Right lobe of liver (tissue), 6 donors: ENCODE measurements at regions not wholly inside any gene's neighbourhood (a gene's known extent, or its start where the extent isn't known, plus 50 kb on each side); places are given as distances from the start of the nearest gene placed in this dataset.

Experiments used
- ATAC-seq, 4 donors: fragments of 200-7000 bp; cut with Tn5 transposase; one replicate each; pipeline ENCODE4 v1.9.1; 2020; ENCODE audit warnings: mild to moderate bottlenecking in 4 of 4, moderate library complexity in 4 of 4
- DNase-seq, 3 donors: peaks; one replicate each; pipeline ENCODE4 v3.0.0-alpha.2; 2020
- H3K27ac ChIP-seq, 3 donors: fragments of 200-600 bp; one replicate each; pipeline ENCODE4 v1.8.0; 2022
- H3K27me3 ChIP-seq, 2 donors: fragments of 200-600 bp; one replicate each; pipeline ENCODE4 v1.8.0; 2022
- H3K36me3 ChIP-seq, 4 donors: fragments of 200-600 bp; sonication (generic) in 1 of 4; one replicate each; pipeline versions ENCODE4 v1.5.1 to v1.8.0; 2017 to 2022; ENCODE audit warnings: control low read depth in 1 of 4
- H3K4me1 ChIP-seq, 4 donors: fragments of 200-600 bp; sonication (generic) in 1 of 4; one replicate each; pipeline versions ENCODE4 v1.5.1 to v1.8.0; 2017 to 2022; ENCODE audit warnings: control low read depth in 1 of 4
- H3K4me3 ChIP-seq, 3 donors: fragments of 200-600 bp; one replicate each; pipeline ENCODE4 v1.8.0; 2022
- H3K9me3 ChIP-seq, 4 donors: fragments of 200-600 bp; sonication (generic) in 1 of 4; one replicate each; pipeline versions ENCODE4 v1.5.1 to v1.8.0; 2017 to 2022; ENCODE audit warnings: control low read depth in 1 of 4
- POLR2A ChIP-seq: fragments of 450-650 bp; IDR thresholded peaks from one replicate; pipeline ENCODE4 v1.6.1; 2017; ENCODE audit warnings: antibody characterized with exemption, mild to moderate bottlenecking
- WGBS: methylation state at CpG from one replicate; pipeline ENCODE4 v1.1.6; 2018; ENCODE audit warnings: low coverage, low lambda C conversion rate; ENCODE audit not compliant: insufficient coverage; ENCODE audit errors: missing lambda C conversion rate; 5-methylcytosine and 5-hydroxymethylcytosine counted together
- intact Hi-C, 2 donors: fragments of 100-400 bp; cut with DNase I; formaldehyde crosslinking; loops; one replicate each; pipeline versions ENCODE4 v1.11.2 to v1.14.1; 2022
- TF ChIP-seq, protein P1 (sequence below), 4 donors: fragments of 200-600 bp in 3 of 4; fragments of 450-650 bp in 1 of 4; IDR thresholded peaks; one replicate each; pipeline versions ENCODE4 v1.5.1 to v1.8.0; 2016 to 2022; ENCODE audit warnings: antibody characterized with exemption in 4 of 4, mild to moderate bottlenecking in 2 of 4
- donor health status: DM: no; HTN: yes; CAD: no.
- donor health status: DM: no; HTN: no; CAD: no.
- donor health status: DM: no; HTN: no; CAD: no.
- donor health status: DM: no; HTN: yes; CAD: no.
- donor health status: DM: no; HTN: yes; CAD: no.

DNA sequence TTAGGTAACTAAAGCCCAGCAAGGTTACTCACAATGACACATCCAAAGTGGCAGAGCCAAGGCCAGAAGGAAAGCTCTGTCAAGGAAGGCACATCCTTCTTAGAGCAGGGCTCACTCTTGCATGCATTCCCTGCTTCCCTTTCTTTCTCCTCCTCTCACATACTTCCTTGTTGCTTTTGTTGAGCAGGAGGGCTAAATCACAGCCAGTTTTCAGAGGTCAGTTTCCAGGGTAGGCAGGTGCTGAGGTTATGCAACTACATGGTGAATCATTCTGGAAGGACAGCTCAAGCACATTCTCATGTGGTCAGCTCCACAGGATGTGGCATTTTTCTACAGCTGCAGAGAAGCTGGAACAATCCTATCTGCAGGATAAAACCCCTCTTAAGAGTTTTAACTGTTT, 275.6 kb downstream of the ZNF621 start:
- H3K4me1 ChIP-seq, result no peaks in the 10 kb centered on the region
- ATAC-seq, result peak; percentile 36 to 100 (median 55)
- no peak overlapping the region for H3K4me3 ChIP-seq
- no peaks in the 10 kb centered on the region for H3K36me3 ChIP-seq
- DNase-seq, result no peak
- no peaks in the 10 kb centered on the region for H3K27me3 ChIP-seq
- H3K27ac ChIP-seq, result no peak overlapping the region
- H3K9me3 ChIP-seq, result no peaks in the 10 kb centered on the region
- intact Hi-C loops, result no loop called here
- TF ChIP-seq, protein P1, sequence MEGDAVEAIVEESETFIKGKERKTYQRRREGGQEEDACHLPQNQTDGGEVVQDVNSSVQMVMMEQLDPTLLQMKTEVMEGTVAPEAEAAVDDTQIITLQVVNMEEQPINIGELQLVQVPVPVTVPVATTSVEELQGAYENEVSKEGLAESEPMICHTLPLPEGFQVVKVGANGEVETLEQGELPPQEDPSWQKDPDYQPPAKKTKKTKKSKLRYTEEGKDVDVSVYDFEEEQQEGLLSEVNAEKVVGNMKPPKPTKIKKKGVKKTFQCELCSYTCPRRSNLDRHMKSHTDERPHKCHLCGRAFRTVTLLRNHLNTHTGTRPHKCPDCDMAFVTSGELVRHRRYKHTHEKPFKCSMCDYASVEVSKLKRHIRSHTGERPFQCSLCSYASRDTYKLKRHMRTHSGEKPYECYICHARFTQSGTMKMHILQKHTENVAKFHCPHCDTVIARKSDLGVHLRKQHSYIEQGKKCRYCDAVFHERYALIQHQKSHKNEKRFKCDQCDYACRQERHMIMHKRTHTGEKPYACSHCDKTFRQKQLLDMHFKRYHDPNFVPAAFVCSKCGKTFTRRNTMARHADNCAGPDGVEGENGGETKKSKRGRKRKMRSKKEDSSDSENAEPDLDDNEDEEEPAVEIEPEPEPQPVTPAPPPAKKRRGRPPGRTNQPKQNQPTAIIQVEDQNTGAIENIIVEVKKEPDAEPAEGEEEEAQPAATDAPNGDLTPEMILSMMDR (IDR thresholded peaks at IDR 0.05), result no peak
- TF ChIP-seq POLR2A, result no peak

GRCh38 chr3:40801284-40801741, 276.6 kb downstream of the ZNF621 start:
- Histone ChIP-seq H3K4me3 (no peak overlapping the region), H3K36me3 (no peaks in the 10 kb centered on the region), H3K9me3 (no peaks in the 10 kb centered on the region), H3K27me3 (no peaks in the 10 kb centered on the region), H3K4me1 (no peaks in the 10 kb centered on the region), H3K27ac (no peak overlapping the region)
- WGBS, result 53% methylated on average over 4 of the region's 4 CpGs
- DNase-seq (no peak), ATAC-seq (no peak)
- no peak for TF ChIP-seq POLR2A
- intact Hi-C loops, result no loop called here

GRCh38 chr3:40803311-40803710, 278.6 kb downstream of the ZNF621 start:
- WGBS, result 46% methylated on average over 2 of the region's 2 CpGs
- Histone ChIP-seq H3K4me1 (no peaks in the 10 kb centered on the region), H3K27ac (no peak overlapping the region), H3K4me3 (no peak overlapping the region), H3K9me3 (no peaks in the 10 kb centered on the region), H3K36me3 (no peaks in the 10 kb centered on the region), H3K27me3 (no peaks in the 10 kb centered on the region)
- ATAC-seq, result no peak
- no peak for TF ChIP-seq POLR2A
- TF ChIP-seq, protein P1 (IDR thresholded peaks at IDR 0.05), result no peak
- intact Hi-C loops, result no loop called here
- no peak for DNase-seq

GRCh38 chr3:40805456-40805855, 280.7 kb downstream of the ZNF621 start:
- DNase-seq, result no peak

GRCh38 chr3:40810813-40811212, 286.1 kb downstream of the ZNF621 start:
- H3K27me3 ChIP-seq, result no peaks in the 10 kb centered on the region
- DNase-seq, result no peak
- no peaks in the 10 kb centered on the region for H3K4me1 ChIP-seq
- no peaks in the 10 kb centered on the region for H3K36me3 ChIP-seq
- intact Hi-C loops, result no loop called here
- H3K9me3 ChIP-seq, result peaks cover 0 to 4% (median 0%) of the 10 kb centered on the region in 4 donors
- ATAC-seq, result no peak
- H3K27ac ChIP-seq, result no peak overlapping the region
- TF ChIP-seq, protein P1 (IDR thresholded peaks at IDR 0.05), result no peak
- TF ChIP-seq POLR2A, result no peak
- no peak overlapping the region for H3K4me3 ChIP-seq

More at GRCh38 chr3:40805456-40805855, 280.7 kb downstream of the ZNF621 start:
- Histone ChIP-seq H3K27me3 (no peaks in the 10 kb centered on the region), H3K36me3 (no peaks in the 10 kb centered on the region), H3K4me1 (no peaks in the 10 kb centered on the region), H3K9me3 (no peaks in the 10 kb centered on the region), H3K4me3 (no peak overlapping the region), H3K27ac (no peak overlapping the region)
- intact Hi-C loops, result no loop called here
- 58% methylated on average over 2 of the region's 2 CpGs for WGBS
- ATAC-seq, result no peak
- TF ChIP-seq, protein P1 (IDR thresholded peaks at IDR 0.05), result no peak
- TF ChIP-seq POLR2A, result no peak
